NB4 (cell line): ENCODE measurements at regions not wholly inside any gene's neighbourhood (a gene's known extent, or its start where the extent isn't known, plus 50 kb on each side); places are given as distances from the start of the nearest gene placed in this dataset.

Experiments
- CTCF ChIP-seq: IDR thresholded peaks from one replicate; pipeline ENCODE4 v1.5.1; 2012; ENCODE audit warnings: low read depth, low read length
- POLR2A ChIP-seq: IDR thresholded peaks from 2 replicates; pipeline ENCODE4 v1.6.1; 2011; ENCODE audit warnings: mild to moderate bottlenecking; ENCODE audit not compliant: insufficient read length; ENCODE audit errors: extremely low read depth

- TF ChIP-seq CTCF (no peak), POLR2A (no peak)
These were observed 106.2 kb downstream of the TOMM20 start for GRCh38 chr1:235022341-235022980.
